ENCODE measurements at regions not wholly inside any gene's neighbourhood (a gene's known extent, or its start where the extent isn't known, plus 50 kb on each side); places are given as distances from the start of the nearest gene placed in this dataset.

- Mint-ChIP-seq H3K9me3 (no peaks in the 10 kb centered on the region; a peak in 1 of 5 replicates), H3K36me3 (ENCODE audit: insufficient read depth in 1 of 3, low read depth in 3 of 3) (no peaks in the 10 kb centered on the region), H3K4me1 (no peaks in the 10 kb centered on the region), H3K4me3 (no peak overlapping the region), H3K27ac (no peak overlapping the region), H3K27me3 (ENCODE audit: low read depth) (no peaks in the 10 kb centered on the region)
- H4K91ac ChIP-seq (ENCODE audit: insufficient read length, low read depth, low read length), result no peak overlapping the region
- no peaks in the 10 kb centered on the region for H3K79me2 ChIP-seq (ENCODE audit: insufficient read depth, low read length)
- no peaks in the 10 kb centered on the region for H3K79me1 ChIP-seq (ENCODE audit: insufficient read depth, low read depth, low read length, poor library complexity, severe bottlenecking)
- no peak for TF ChIP-seq CTCF (conservative IDR thresholded peaks at IDR 0.05)
- WGBS (ENCODE audit: extremely low coverage, insufficient read length, low lambda C conversion rate), result 100% methylated on average over 1 of the region's 6 CpGs
- no peak overlapping the region for H3K14ac ChIP-seq (ENCODE audit: insufficient read depth, low read length)
- H3K27ac ChIP-seq (ENCODE audit: insufficient read length, low read depth, low read length), result no peak overlapping the region
- H2BK20ac ChIP-seq (ENCODE audit: low read depth, low read length, poor library complexity, severe bottlenecking), result no peak overlapping the region
- H3K56ac ChIP-seq (ENCODE audit: insufficient read length, low read depth, low read length), result no peak overlapping the region
- no peaks in the 10 kb centered on the region for H3K27me3 ChIP-seq (ENCODE audit: insufficient read depth, low read length)
- no peaks in the 10 kb centered on the region for H3K23me2 ChIP-seq (ENCODE audit: insufficient read length, low read depth, low read length, poor library complexity, severe bottlenecking)
- no peak overlapping the region for H4K8ac ChIP-seq (replicated peaks; ENCODE audit: insufficient read length, low read depth, low read length)
- H3K4me2 ChIP-seq (ENCODE audit: insufficient read depth, insufficient read length, low read length), result no peak overlapping the region
- H3K4ac ChIP-seq (ENCODE audit: low read depth, low read length), result no peak overlapping the region
- H3K4me1 ChIP-seq (ENCODE audit: insufficient read depth, low read length), result no peaks in the 10 kb centered on the region
- no peak overlapping the region for H4K5ac ChIP-seq (ENCODE audit: insufficient read length, low read depth, low read length)
- H3K18ac ChIP-seq (ENCODE audit: insufficient read length, low read depth, low read length), result no peak overlapping the region
- no peak overlapping the region for H3K23ac ChIP-seq (ENCODE audit: insufficient read length, low read depth, low read length)
- H2AFZ ChIP-seq (ENCODE audit: low read length), result no peak overlapping the region
- H2BK15ac ChIP-seq (ENCODE audit: low read depth, low read length), result no peak overlapping the region
- H3K9me3 ChIP-seq (ENCODE audit: control insufficient read depth, low read depth, low read length), result no peaks in the 10 kb centered on the region
- no peak overlapping the region for H3K9ac ChIP-seq (ENCODE audit: extremely low read depth, insufficient read length, low read length)
- DNase-seq, result no peak
- no peak overlapping the region for H2BK12ac ChIP-seq (ENCODE audit: insufficient read length, low read depth, low read length)
- no peak overlapping the region for H2AK5ac ChIP-seq (ENCODE audit: insufficient read length, low read length)
- no peak overlapping the region for H2BK5ac ChIP-seq (ENCODE audit: insufficient read length, low read length)
- no peak overlapping the region for H2BK120ac ChIP-seq (ENCODE audit: low read depth, low read length, poor library complexity, severe bottlenecking)
- no peak overlapping the region for H3T11ph ChIP-seq (ENCODE audit: low read length)
- H4K20me1 ChIP-seq (ENCODE audit: control insufficient read depth, insufficient read depth, insufficient read length), result no peaks in the 10 kb centered on the region
These were observed 193.9 kb upstream of the AGR3 start for GRCh38 chr7:17075601-17076255.
